ENCODE measurements at regions not wholly inside any gene's neighbourhood (a gene's known extent, or its start where the extent isn't known, plus 50 kb on each side); places are given as distances from the start of the nearest gene placed in this dataset.
"Not testable (repeated sequence)": the region's sequence is repeated elsewhere in the genome, so short reads cannot be mapped to it uniquely, and the experiment has no call there.

DNA sequence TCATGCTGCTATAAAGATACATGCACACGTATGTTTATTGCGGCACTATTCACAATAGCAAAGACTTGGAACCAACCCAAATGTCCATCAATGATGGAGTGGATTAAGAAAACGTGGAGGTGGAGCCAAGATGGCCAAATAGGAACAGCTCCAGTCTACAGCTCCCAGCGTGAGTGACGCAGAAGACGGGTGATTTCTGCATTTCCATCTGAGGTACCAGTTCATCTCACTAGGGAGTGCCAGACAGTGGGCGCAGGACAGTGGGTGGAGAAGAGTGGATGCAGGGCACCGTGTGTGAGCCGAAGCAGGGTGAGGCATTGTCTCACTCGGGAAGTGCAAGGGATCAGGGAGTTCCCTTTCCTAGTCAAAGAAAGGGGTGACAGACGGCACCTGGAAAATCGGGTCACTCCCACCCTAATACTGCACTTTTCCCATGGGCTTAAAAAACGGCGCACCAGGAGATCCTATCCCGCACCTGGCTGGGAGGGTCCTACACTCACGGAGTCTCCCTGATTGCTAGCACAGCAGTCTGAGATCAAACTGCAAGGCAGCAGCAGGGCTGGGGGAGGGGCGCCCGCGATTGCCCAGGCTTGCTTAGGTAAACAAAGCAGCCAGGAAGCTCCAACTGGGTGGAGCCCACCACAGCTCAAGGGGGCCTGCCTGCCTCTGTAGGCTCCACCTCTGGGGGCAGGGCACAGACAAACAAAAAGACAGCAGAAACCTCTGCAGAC lies 435.5 kb upstream of the PIK3R1 start:
- DNase-seq (ENCODE audit: missing footprints); intact Hi-C loops (cut with DNase I); ATAC-seq: not testable (repeated sequence)

DNA sequence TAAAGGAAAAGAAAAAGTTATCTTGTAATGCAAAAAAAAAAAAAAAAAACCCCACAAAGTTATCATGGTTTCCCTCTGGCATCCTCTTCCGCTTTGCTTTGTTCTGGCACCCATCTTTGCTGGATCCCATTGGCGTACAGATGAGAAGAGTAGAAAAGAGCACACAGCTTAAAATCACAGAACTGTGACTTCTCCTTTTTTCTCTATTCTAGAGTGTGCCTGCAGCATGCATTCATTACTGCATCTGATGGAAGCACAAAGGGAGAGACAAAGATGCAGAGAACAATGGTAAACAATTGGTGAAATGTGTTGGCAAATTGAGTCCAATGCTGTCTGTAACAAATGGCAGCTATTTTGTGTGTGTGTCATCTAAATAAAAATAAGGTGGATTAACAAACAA lies 440.8 kb upstream of the PIK3R1 start:
- intact Hi-C loops (cut with DNase I): no loop called here
- no peak for ATAC-seq
- no peak for DNase-seq (ENCODE audit: missing footprints)

DNA sequence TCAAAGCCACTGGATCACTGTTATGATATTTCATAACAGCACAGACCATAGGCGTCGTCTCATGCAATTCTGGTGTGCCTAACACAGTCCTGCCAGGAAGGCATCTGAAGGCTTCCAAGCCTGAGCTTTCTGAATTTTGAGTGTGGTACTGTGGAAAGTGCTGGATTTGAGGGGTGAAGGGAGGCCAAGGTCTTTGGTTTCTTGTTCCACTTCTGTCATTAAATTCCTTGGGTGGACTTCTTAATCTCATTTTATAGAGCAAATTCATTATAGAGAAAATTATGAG lies 441.3 kb upstream of the PIK3R1 start:
- no peak for DNase-seq (ENCODE audit: missing footprints)
- ATAC-seq: peak; percentile 84
- intact Hi-C loops (cut with DNase I): no loop called here

DNA sequence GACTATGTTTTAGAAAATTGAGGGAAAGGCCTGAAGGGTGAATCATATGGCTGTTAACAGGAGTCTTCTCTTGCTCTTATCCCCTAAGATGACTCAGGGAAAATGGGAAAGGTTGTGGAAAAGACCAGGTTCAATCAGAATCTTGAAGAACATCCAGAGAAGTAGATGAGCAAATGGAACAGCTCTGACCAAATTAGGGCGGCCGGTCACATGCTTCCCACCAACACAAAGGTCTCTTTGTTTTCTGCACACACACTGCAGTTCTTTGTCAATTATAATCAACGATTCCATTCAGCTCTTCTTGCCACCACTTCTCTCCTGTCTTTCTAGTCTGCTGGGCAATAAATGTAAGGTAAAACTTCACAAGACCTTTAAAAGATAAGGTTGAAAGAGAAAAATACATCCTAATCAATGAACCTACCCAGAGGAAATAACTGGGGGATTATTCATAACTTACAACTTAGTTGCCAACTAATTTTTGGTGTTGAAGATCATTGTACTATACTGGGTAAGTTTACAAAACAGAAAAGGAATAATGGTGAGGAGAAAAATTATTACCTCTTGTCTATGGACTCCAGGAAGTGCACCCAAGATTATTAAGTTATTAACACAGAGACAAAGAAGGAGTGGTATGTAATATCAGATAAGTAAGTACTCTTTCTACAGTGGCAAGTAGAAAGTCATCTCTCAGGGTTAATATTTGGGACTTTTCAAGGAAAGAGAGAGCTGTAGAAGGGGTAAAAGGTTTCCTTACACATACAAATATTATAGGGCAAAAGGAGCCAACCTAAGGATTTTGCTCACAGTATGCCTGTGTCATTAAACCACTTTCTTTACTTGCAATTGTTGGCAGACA lies 441.9 kb upstream of the PIK3R1 start:
- intact Hi-C loops (cut with DNase I): no loop called here
- DNase-seq (ENCODE audit: missing footprints): peak; percentile 51
- ATAC-seq: peak; percentile 92

DNA sequence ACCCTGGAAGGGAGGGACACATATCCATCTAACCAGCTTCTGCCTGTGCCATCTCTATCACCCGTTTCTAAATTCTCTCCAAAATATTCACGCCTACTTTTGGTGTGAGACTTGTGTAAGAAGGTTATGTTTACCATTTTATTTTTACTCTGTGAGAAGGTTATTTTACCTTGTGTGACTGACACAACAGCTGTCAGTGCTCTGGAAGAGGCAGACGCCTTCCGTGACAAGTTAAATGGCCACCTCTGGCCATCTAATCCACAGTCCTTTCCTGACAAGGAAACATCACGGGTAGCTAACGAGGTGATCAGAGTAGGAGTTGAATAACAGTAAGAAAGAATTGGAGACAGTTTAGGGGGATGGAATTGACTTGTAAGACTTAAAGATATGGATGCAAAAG lies 443.8 kb upstream of the PIK3R1 start:
- no peak for ATAC-seq
- intact Hi-C loops (cut with DNase I): no loop called here
- DNase-seq (ENCODE audit: missing footprints): no peak

DNA sequence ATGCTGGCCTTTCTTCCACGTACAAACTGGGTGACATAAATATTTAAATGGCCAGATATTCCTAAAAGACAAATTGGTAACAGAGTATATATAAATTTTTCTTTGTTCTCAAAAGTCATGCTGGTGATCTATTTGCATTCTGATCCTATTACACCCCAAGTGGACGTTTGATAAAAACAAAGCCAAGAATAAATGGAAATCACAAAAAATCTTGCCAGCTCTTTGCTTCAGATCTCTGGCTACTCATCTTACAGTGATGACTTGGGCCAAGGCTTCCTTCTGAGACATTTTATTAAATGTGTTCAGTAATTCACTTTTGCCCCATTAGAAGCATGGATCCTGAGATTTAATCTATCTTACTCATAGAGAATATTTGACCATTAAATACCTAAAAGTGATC lies 444.3 kb upstream of the PIK3R1 start:
- intact Hi-C loops (cut with DNase I): no loop called here

DNA sequence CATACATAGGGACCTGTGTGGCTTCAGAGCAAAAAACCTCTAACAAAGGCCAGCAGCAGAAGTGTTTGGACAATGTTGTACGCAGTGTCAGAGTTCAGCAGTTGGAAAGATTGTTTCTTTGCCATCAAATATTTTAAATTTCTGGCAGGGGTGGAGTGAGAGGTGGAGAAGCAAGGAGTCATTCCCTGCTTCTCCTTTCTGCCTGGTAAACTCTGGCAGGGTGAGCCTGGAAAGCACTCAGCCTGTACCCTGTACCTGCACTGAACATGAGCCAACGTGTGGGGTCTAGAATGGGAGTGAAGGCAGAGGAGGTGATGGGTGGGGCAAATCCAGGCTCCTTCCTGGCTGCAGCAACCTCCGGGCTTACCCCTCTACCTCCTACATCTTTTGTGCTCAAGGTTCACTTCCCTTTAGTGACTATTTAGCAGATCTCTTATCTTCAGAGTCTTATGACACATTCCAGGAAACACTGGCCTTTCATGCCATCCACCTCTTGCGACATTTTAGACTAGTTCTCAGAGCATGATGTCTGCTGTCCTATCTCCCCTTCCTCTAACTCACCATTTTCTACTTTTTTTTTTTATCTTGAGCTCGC lies 445.0 kb upstream of the PIK3R1 start:
- ATAC-seq: no peak
- intact Hi-C loops (cut with DNase I): no loop called here

More for the DNA sequence above, 444.3 kb upstream of the PIK3R1 start:
- DNase-seq (ENCODE audit: missing footprints) (no peak), ATAC-seq (no peak)

DNA sequence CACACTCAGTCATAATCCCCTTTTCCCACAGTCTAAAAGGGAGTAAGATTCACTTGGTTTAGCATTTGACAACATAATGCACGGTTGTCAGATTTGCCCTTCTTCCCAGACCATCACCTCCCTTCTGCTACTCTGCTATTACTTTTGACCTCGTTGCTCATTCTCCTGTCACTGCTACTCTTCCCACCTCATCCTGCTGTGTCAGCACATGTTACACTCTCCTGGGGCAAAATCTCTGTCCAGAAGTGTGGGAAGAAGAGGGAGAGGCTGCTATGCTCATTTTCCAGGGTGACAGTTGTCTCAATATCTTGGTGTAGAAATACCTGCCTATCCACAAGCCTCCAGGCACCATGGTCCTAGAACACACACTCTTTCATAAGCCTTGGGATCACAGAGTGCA lies 449.9 kb upstream of the PIK3R1 start:
- no peak for DNase-seq (ENCODE audit: missing footprints)
- intact Hi-C loops (cut with DNase I): no loop called here

More for the DNA sequence above, 445.0 kb upstream of the PIK3R1 start:
- DNase-seq (ENCODE audit: missing footprints): no peak

DNA sequence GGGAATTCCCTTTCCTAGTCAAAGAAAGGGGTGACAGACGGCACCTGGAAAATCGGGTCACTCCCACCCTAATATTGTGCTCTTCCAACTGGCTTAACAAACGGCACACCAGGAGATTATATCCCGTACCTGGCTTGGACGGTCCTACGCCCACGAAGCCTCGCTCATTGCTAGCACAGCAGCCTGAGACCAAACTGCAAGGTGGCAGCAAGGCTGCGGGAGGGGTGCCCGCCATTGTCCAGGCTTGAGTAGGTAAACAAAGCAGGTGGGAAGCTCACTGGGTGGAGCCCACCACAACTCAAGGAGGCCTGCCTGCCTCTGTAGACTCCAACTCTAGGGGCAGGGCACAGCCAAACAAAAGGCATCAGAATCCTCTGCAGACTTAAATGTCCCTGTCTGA lies 457.8 kb upstream of the PIK3R1 start:
- intact Hi-C loops (cut with DNase I); ATAC-seq; DNase-seq (ENCODE audit: missing footprints): not testable (repeated sequence)

More for the DNA sequence above, 449.9 kb upstream of the PIK3R1 start:
- no peak for ATAC-seq

DNA sequence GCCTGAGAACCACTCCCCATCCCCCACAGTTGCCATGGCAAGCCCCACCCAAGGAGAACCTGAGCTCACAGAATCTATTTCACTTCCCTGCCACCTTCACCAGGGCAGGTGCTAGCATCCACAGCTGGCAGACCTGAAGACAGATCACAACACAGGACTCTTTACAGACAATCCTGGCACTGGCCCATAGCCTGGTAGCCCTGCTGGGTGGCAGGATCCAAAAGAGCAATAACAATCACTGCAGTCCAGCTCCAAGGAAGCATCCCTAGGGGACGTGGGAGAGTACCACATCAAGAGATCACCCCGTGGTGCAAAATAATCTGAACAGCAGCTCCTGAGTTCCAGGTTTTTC lies 463.2 kb upstream of the PIK3R1 start:
- no peak for ATAC-seq
- intact Hi-C loops (cut with DNase I): no loop called here
- no peak for DNase-seq (ENCODE audit: missing footprints)

DNA sequence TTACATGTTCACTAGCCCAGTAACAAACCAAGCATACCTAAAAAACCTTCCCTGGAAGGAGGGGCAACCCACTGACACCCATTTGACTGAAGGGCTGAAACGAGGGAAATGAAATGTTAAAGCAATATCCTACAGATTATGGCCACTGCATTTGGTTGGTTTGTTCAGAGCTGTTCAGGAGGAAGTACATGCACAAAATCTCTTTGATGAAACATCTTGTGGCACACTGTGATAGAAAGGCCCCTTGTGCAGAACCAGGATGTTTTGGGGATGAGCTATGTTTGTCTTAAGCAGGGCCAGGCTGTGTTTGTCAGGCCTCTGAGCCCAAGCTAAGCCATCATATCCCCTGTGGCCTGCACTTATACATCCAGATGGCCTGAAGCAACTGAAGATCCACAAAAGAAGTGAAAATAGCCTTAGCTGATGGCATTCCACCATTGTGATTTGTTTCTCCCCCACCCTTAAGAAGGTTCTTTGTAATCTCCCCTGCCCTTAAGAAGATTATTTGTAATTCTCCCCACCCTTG lies 467.3 kb upstream of the PIK3R1 start:
- DNase-seq (ENCODE audit: missing footprints) (no peak), ATAC-seq (no peak)
- intact Hi-C loops (cut with DNase I): no loop called here

DNA sequence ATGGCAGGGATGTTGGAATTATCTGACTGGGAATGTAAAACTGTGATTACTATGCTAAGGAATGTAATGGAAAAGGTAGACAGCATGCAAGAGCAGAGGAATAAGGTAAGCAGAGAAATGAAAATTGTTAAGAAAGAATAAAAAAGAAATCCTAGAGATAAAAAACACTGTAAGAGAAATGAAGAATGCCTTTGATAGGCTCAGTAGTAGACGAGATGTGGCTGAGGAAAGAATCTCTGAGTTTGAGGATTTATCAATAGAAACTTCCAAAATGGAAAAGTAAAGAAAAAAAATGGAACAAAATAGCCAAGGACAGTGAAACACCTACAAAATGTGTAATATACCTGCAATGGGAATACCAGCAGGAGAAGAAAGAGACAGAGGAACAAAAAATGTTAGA lies 468.5 kb upstream of the PIK3R1 start:
- DNase-seq (ENCODE audit: missing footprints): no peak
- intact Hi-C loops (cut with DNase I): no loop called here
- no peak for ATAC-seq

DNA sequence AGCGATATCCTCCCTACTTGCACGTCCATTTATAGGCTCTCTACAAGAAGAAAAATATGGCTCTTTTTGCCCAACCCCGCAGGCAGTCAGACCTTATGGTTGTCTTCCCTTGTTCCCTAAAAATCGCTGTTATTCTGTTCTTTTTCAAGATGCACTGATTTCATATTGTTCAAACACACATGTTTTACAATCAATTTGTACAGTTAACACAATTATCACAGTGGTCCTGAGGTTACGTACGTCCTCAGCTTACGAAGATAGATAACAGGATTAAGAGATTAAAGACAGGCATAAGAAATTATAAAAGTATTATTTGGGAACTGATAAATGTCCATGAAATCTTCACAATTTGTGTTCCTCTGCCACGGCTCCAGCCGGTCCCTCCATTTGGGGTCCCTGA lies 468.9 kb upstream of the PIK3R1 start:
- DNase-seq (ENCODE audit: missing footprints); ATAC-seq; intact Hi-C loops (cut with DNase I): not testable (repeated sequence)

DNA sequence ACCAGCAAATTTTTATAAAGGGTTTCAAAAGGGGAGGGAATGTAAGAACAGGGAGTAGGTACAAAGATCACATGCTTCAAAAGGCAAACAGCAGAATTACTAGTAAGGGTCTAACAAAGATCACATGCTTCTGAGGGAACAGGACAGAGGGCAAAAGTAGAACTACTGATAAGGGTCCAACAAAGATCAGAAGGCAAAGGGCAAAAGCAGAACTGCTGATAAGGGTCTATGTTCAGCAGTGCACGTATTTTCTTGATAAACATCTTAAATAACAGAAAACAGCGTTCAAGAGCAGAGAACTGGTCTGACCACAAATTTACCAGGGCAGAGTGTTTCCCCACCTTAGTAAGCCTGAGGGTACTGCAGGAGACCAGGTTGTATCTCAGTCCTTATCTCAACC lies 469.5 kb upstream of the PIK3R1 start:
- intact Hi-C loops (cut with DNase I): no loop called here
- no peak for ATAC-seq
- no peak for DNase-seq (ENCODE audit: missing footprints)

DNA sequence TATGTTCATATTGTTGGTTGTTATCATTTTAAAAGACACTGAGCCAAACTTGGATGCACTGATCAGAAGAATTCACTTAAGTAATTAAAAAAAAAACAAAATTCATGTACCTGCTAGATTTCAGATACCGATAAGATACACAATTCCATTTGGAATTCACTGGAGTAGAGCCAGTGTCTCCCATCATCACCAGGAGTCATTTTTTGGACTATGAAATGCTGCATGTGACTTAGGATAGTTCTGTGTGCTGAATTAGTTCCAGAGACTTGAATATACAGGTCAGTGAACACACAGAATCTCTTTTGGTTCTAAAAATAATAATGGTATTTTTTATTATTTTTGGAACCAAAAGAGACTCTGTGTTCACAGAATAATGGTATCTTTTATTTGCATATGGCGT lies 482.6 kb upstream of the PIK3R1 start:
- intact Hi-C loops (cut with DNase I): no loop called here
- DNase-seq (ENCODE audit: missing footprints) (no peak), ATAC-seq (no peak)

DNA sequence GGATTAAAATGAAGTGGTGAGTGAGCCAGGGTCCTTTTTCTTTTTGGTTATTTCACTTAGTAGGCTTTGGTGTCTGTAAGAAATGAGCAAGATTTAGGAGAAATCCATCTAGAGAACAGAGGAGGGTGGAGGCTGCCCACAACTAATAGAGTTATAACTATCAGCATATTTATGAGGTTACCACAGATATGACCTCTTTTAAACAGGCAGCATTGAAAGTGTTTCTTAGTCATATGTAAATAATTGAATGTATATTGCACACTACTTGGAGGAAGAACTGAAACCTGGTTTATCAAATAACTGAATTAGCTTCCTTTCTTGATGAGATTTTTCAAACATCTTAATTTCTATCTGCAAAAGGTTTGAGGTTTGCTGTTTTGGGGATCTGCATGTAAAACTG lies 483.1 kb upstream of the PIK3R1 start:
- intact Hi-C loops (cut with DNase I): no loop called here
- DNase-seq (ENCODE audit: missing footprints): no peak
- ATAC-seq: no peak

DNA sequence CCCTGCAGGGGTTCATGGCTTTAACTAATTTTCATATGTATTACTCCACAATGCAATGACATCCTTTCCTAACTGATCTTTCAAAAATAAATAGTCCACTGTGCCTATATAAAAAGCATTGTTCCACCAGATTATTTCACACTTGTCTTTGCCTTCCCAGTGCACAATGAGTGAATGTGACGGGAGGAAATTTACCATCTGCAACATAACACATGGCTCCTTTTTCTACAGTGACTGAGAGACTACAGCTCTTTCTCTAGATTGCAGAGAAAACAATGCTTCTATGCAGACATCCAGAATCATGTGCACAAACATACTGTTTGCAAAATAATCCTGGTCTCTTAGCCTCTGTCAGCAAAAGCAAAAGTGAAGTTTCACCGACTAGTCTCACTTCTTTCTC lies 483.7 kb upstream of the PIK3R1 start:
- ATAC-seq (no peak), DNase-seq (ENCODE audit: missing footprints) (no peak)
- intact Hi-C loops (cut with DNase I): no loop called here

DNA sequence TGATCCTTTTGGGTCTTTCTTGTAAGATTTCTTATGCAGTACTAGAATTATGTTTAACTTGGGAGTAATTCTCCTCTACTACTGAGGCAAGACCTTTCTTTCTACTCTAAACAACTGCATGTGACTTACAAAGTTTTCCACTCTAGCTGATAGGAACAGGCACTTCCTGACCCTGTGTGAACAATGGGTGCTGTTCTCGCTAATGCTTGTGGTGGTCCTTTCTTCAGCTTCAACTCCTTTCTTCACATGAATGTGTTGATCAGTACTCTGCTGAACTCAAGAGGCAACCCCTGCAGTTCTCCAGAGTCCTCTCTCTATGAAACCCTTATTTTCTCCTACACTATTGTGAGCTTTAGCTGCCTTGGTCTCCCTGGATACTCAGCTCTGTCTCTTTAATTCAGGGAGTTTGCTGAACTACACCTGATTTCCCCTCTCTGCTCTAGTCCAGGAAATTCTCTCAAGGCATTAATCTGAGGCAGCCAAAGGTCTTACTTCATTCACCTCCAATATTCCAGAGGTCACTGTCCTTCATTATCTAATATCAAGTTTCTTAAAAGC lies 484.6 kb upstream of the PIK3R1 start:
- intact Hi-C loops (cut with DNase I): no loop called here
- no peak for DNase-seq (ENCODE audit: missing footprints)
- no peak for ATAC-seq

DNA sequence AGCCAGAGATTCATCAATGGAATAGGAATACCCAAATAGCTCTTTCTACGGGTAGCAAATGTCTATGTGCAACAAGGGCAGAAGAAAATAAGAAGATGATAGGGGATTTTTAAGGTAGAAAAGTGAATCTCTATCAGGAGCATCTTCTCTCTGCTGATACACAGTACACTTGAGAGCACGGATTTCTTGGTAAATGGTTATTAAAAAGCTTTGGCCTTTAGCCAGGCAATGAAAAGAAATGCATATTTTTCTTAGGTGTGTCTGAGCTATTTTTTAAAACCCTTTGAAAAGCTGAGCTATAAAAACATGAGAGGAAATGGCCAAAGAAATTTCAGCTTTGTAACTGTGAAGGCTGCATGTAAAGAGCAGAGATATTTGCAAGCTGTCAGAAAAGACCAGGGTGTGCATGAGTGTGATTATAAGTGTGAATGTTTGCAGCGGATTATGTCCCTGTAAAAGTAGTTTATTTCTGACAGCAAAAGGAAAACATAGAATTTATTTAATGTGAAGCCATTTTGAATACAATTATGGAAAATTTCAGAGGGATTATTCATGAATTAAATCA lies 487.1 kb upstream of the PIK3R1 start:
- intact Hi-C loops (cut with DNase I): no loop called here
- ATAC-seq (no peak), DNase-seq (ENCODE audit: missing footprints) (no peak)

All from Right ventricle myocardium inferior (tissue), 1 donor.